Mesenchymal stem cell (in vitro differentiated cells and primary cell): ENCODE measurements at regions not wholly inside any gene's neighbourhood (a gene's known extent, or its start where the extent isn't known, plus 50 kb on each side); places are given as distances from the start of the nearest gene placed in this dataset.

Source experiments
- DNase-seq: peaks from one replicate; pipeline ENCODE4 v3.0.0-alpha.2; 2013
- H2AFZ ChIP-seq: one replicate; pipeline ENCODE4 v1.6.1; 2013; ENCODE audit warnings: low read depth, mild to moderate bottlenecking, control low read depth, inconsistent platforms, low read length, moderate library complexity
- H2AK5ac ChIP-seq: 2 replicates; pipeline ENCODE4 v1.6.1; 2013; ENCODE audit warnings: low read length, moderate library complexity, mild to moderate bottlenecking, inconsistent platforms; ENCODE audit not compliant: severe bottlenecking
- H2BK120ac ChIP-seq: one replicate; pipeline ENCODE4 v1.6.1; 2013; ENCODE audit warnings: low read depth, mild to moderate bottlenecking, inconsistent platforms, low read length, moderate library complexity
- H2BK12ac ChIP-seq, 2 experiments: one replicate each; pipeline ENCODE4 v1.6.1; 2013; ENCODE audit warnings: inconsistent platforms in 2 of 2, low read length in 2 of 2, mild to moderate bottlenecking in 2 of 2, moderate library complexity in 2 of 2, control low read depth in 1 of 2
- H2BK15ac ChIP-seq: one replicate; pipeline ENCODE4 v1.6.1; 2013; ENCODE audit warnings: mild to moderate bottlenecking, low read depth, inconsistent platforms; ENCODE audit not compliant: poor library complexity, severe bottlenecking
- H2BK5ac ChIP-seq: 2 replicates; pipeline ENCODE4 v1.6.1; 2013; ENCODE audit warnings: low read depth, mild to moderate bottlenecking, low read length, control low read depth, inconsistent platforms; ENCODE audit not compliant: poor library complexity, severe bottlenecking
- H3K14ac ChIP-seq, 2 experiments: one replicate each; pipeline ENCODE4 v1.6.1; 2013; ENCODE audit warnings: inconsistent platforms in 2 of 2, low read length in 2 of 2, control low read depth in 1 of 2, mild to moderate bottlenecking in 1 of 2, moderate library complexity in 1 of 2
- H3K18ac ChIP-seq, 2 experiments: one replicate each; pipeline ENCODE4 v1.6.1; 2013; ENCODE audit warnings: inconsistent platforms in 2 of 2, low read length in 2 of 2, control low read depth in 1 of 2, low read depth in 1 of 2, mild to moderate bottlenecking in 1 of 2
- H3K23ac ChIP-seq, 2 experiments: one replicate each; pipeline ENCODE4 v1.6.1; 2013; ENCODE audit warnings: inconsistent platforms in 2 of 2, low read length in 2 of 2, mild to moderate bottlenecking in 2 of 2, moderate library complexity in 2 of 2, control low read depth in 1 of 2
- H3K27ac ChIP-seq: 2 replicates; pipeline ENCODE4 v1.5.1; 2013; ENCODE audit warnings: mild to moderate bottlenecking, moderate library complexity, low read length, control low read depth, inconsistent platforms; ENCODE audit not compliant: poor library complexity, severe bottlenecking
- H3K27me3 ChIP-seq, 2 experiments: 2 replicates each; pipeline versions ENCODE4 v1.6.1 to v1.7.0; 2013; ENCODE audit warnings: low read length in 2 of 2, mild to moderate bottlenecking in 2 of 2, moderate library complexity in 2 of 2, control low read depth in 1 of 2, inconsistent platforms in 1 of 2; ENCODE audit not compliant: control insufficient read depth in 1 of 2, insufficient read depth in 1 of 2
- H3K36me3 ChIP-seq, 2 experiments: 2 replicates each; pipeline versions ENCODE4 v1.6.1 to v1.7.0; 2013; ENCODE audit warnings: low read length in 2 of 2, control low read depth in 1 of 2, inconsistent platforms in 1 of 2, low read depth in 1 of 2, mild to moderate bottlenecking in 1 of 2; ENCODE audit not compliant: insufficient read depth in 2 of 2, control insufficient read depth in 1 of 2
- H3K4ac ChIP-seq, 2 experiments: one replicate each; pipeline ENCODE4 v1.6.1; 2013; ENCODE audit warnings: inconsistent platforms in 2 of 2, low read length in 2 of 2, mild to moderate bottlenecking in 2 of 2, moderate library complexity in 2 of 2, control low read depth in 1 of 2, low read depth in 1 of 2
- H3K4me1 ChIP-seq: 2 replicates; pipeline ENCODE4 v1.6.1; 2013; ENCODE audit warnings: low read depth, low read length, control low read depth; ENCODE audit not compliant: control insufficient read depth, insufficient read depth
- H3K4me2 ChIP-seq: 2 replicates; pipeline ENCODE4 v1.6.1; 2013; ENCODE audit warnings: low read length, mild to moderate bottlenecking, inconsistent platforms; ENCODE audit not compliant: poor library complexity, severe bottlenecking
- H3K4me3 ChIP-seq, 2 experiments: 2 replicates each; pipeline versions ENCODE4 v1.5.1 to v1.7.0; 2013; ENCODE audit warnings: low read length in 2 of 2, mild to moderate bottlenecking in 2 of 2, control low read depth in 1 of 2, low read depth in 1 of 2; ENCODE audit not compliant: insufficient read depth in 1 of 2
- H3K79me1 ChIP-seq: replicated peaks from 2 replicates; pipeline ENCODE4 v1.6.1; 2013; ENCODE audit warnings: mild to moderate bottlenecking, control low read depth, low read length, inconsistent platforms; ENCODE audit not compliant: poor library complexity, severe bottlenecking
- H3K9ac ChIP-seq: 2 replicates; pipeline ENCODE4 v1.7.0; 2013; ENCODE audit warnings: mild to moderate bottlenecking, low read length, moderate library complexity
- H3K9me3 ChIP-seq: 2 replicates; pipeline ENCODE4 v1.7.0; 2013; ENCODE audit warnings: mild to moderate bottlenecking, low read length; ENCODE audit not compliant: control insufficient read depth
- H4K8ac ChIP-seq: one replicate; pipeline ENCODE4 v1.6.1; 2013; ENCODE audit warnings: inconsistent platforms, mild to moderate bottlenecking, low read length, moderate library complexity
- H4K91ac ChIP-seq: one replicate; pipeline ENCODE4 v1.6.1; 2013; ENCODE audit warnings: mild to moderate bottlenecking, low read length, inconsistent platforms
- WGBS: methylation state at CpG from one replicate; pipeline ENCODE4 v1.1.7; 2013; ENCODE audit warnings: mixed read lengths; 5-methylcytosine and 5-hydroxymethylcytosine counted together

DNA sequence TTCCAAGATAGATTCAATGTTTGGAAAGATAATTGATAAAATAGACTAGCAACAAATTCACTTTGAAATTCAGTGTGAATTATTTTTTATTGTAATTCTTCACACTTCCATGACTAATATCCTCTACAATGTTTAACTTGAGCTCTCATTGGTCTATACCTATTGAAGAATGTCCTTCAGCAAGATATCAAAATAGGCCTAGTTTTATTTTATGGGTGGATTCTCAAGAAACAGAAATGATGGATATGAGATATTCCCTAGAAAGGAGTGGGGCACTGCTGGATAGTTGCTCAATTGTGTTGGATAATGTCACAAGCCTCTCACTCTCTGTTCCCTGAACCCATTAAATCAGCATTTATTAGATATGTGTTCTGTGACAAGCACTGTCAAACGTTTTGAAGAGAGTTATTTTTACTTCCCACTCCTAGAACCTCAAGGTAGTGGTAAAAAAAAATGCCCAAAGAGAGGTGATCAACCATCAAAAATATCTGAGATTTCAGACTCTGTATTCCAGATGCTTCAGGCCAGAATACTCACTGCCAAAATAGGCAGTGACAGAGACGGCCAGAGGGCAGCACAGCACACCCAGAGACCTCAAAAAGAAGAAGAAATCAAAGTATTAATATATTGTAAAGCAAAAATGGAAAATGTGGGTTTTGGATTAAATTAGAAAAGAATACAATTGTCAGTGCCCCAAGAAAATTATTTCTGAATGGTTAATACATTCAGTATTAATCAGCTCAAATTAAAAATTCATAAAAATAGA lies 87.5 kb downstream of the TRIB2 start:
- H2BK120ac ChIP-seq = no peak overlapping the region
- no peak overlapping the region for H3K4ac ChIP-seq
- H3K23ac ChIP-seq = no peak overlapping the region
- no peak overlapping the region for H4K91ac ChIP-seq
- peaks cover 19% of the 10 kb centered on the region for H3K9me3 ChIP-seq
- no peaks in the 10 kb centered on the region for H3K27me3 ChIP-seq
- no peak overlapping the region for H2BK15ac ChIP-seq
- H2AK5ac ChIP-seq = no peak overlapping the region
- H3K27ac ChIP-seq = no peak overlapping the region
- H3K36me3 ChIP-seq = no peaks in the 10 kb centered on the region
- no peak for DNase-seq
- WGBS = 33% methylated on average over 1 of the region's 2 CpGs
- H3K9ac ChIP-seq = no peak overlapping the region
- no peak overlapping the region for H3K4me2 ChIP-seq
- no peak overlapping the region for H2BK5ac ChIP-seq
- no peak overlapping the region for H4K8ac ChIP-seq
- H3K4me3 ChIP-seq = no peak overlapping the region
- no peak overlapping the region for H3K18ac ChIP-seq
- H2BK12ac ChIP-seq = no peak overlapping the region
- H3K4me1 ChIP-seq = no peaks in the 10 kb centered on the region
- no peak overlapping the region for H2AFZ ChIP-seq
- H3K14ac ChIP-seq = no peak overlapping the region
- H3K79me1 ChIP-seq = no peaks in the 10 kb centered on the region

DNA sequence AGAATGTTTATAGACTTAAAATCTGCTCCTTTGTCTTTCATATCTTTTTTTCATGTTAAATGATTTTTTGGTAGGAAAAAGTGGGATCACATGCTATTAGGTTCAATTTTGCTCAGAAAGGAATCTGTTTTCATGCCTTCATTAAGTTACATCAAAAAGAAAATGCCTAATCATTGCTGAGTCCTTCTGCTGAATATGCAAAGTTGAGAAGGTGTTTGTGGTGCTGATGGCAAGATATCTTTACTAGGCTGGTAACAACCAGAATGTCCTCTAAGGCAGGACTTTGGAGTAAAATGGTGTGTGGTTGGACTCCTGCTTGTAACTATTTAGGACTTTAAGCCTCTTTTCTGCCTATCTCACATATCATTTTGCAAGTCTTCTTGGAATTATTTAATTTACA lies 88.3 kb downstream of the TRIB2 start:
- no peak overlapping the region for H3K4me2 ChIP-seq
- H2AFZ ChIP-seq = no peak overlapping the region
- H2AK5ac ChIP-seq = no peak overlapping the region
- H3K27ac ChIP-seq = no peak overlapping the region
- DNase-seq = no peak
- H3K18ac ChIP-seq = no peak overlapping the region
- H2BK12ac ChIP-seq = no peak overlapping the region
- H3K4me1 ChIP-seq = no peaks in the 10 kb centered on the region
- H4K8ac ChIP-seq = no peak overlapping the region
- no peak overlapping the region for H3K9ac ChIP-seq
- no peaks in the 10 kb centered on the region for H3K36me3 ChIP-seq
- no peaks in the 10 kb centered on the region for H3K79me1 ChIP-seq
- no peaks in the 10 kb centered on the region for H3K27me3 ChIP-seq
- H2BK5ac ChIP-seq = no peak overlapping the region
- no peak overlapping the region for H3K14ac ChIP-seq
- H4K91ac ChIP-seq = no peak overlapping the region
- no peak overlapping the region for H3K4me3 ChIP-seq
- H3K23ac ChIP-seq = no peak overlapping the region
- no peak overlapping the region for H2BK120ac ChIP-seq
- peaks cover 19% of the 10 kb centered on the region for H3K9me3 ChIP-seq
- no peak overlapping the region for H2BK15ac ChIP-seq
- H3K4ac ChIP-seq = no peak overlapping the region

- Histone ChIP-seq H2BK12ac (peak overlapping the region in 1 of 2 experiments; percentile 98), H4K91ac (no peak overlapping the region), H3K79me1 (no peaks in the 10 kb centered on the region), H3K9me3 (peaks cover 8% of the 10 kb centered on the region), H3K4me1 (no peaks in the 10 kb centered on the region), H2BK5ac (no peak overlapping the region), H3K14ac (no peak overlapping the region), H3K23ac (no peak overlapping the region), H3K4me2 (no peak overlapping the region), H4K8ac (no peak overlapping the region), H3K9ac (no peak overlapping the region), H2BK15ac (no peak overlapping the region), H3K27me3 (no peaks in the 10 kb centered on the region), H2BK120ac (no peak overlapping the region), H3K36me3 (no peaks in the 10 kb centered on the region), H3K27ac (no peak overlapping the region), H2AFZ (no peak overlapping the region), H2AK5ac (no peak overlapping the region), H3K4me3 (no peak overlapping the region), H3K18ac (no peak overlapping the region), H3K4ac (no peak overlapping the region)
- DNase-seq = no peak
- WGBS = 82% methylated on average over 4 of the region's 5 CpGs
These were observed 90.0 kb downstream of the TRIB2 start for GRCh38 chr2:12806549-12807242.

DNA sequence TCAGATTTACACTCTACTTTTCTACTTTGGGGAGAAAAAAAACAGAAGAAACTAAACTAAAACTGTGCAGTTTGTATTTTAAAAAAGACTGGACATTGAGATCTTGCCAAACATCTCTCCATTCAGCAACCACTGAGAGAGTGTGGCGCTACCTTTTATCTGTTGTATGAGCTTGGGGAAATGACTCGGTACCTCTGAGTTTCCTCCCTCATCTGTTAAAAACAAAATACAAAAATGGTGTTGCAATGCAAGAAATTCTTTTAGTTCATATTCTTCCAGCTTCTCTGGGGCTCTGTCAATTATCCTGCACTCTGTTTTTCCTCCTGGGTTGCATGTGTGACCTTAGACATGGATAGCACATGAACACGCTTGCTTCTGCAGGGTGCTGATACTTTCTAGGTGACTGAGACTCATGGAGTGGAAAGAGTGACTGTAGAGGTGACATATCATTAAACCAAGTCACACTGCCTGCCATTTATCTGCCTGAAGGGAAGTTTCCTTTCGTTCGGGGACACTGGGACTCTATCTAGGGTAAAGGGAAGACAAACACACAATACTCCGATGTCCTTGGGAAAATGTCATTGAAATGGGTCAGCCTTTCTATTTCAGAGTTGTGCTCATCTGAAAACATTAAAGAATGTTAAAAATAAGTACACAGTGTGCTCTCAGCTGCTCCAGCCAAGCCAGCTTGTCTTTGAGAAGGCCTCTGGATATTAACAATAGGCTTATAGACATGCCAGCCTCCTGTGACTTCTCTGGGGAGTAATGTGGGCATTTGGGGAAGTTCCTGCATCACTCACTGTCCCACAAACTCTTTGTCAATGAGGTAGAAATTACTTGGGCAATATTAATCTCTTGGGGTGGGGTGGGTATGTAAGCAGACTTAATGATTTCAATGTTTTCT lies 91.4 kb downstream of the TRIB2 start:
- Histone ChIP-seq H2AFZ (peak overlapping the region; percentile 48), H3K27ac (no peak overlapping the region)
- WGBS = 91% methylated on average over 4 of the region's 6 CpGs

More for the DNA sequence above, 91.4 kb downstream of the TRIB2 start:
- H2BK12ac ChIP-seq = peak overlapping the region; percentile 59 to 77
- no peak overlapping the region for H4K8ac ChIP-seq
- no peaks in the 10 kb centered on the region for H3K36me3 ChIP-seq
- H2BK120ac ChIP-seq = no peak overlapping the region
- no peak overlapping the region for H3K9ac ChIP-seq
- H3K4ac ChIP-seq = peak overlapping the region in 1 of 2 experiments; percentile 12
- H3K4me1 ChIP-seq = no peaks in the 10 kb centered on the region
- H3K9me3 ChIP-seq = no peaks in the 10 kb centered on the region
- no peak overlapping the region for H2BK15ac ChIP-seq
- H3K23ac ChIP-seq = no peak overlapping the region
- no peak overlapping the region for H4K91ac ChIP-seq
- H3K4me3 ChIP-seq = no peak overlapping the region
- H2BK5ac ChIP-seq = no peak overlapping the region
- H3K79me1 ChIP-seq = no peaks in the 10 kb centered on the region
- H3K27me3 ChIP-seq = no peaks in the 10 kb centered on the region
- no peak for DNase-seq
- peak overlapping the region in 1 of 2 experiments; percentile 86 for H3K14ac ChIP-seq
- peak overlapping the region in 1 of 2 experiments; percentile 34 for H3K18ac ChIP-seq
- no peak overlapping the region for H3K4me2 ChIP-seq
- no peak overlapping the region for H2AK5ac ChIP-seq
